ENCODE measurements at regions not wholly inside any gene's neighbourhood (a gene's known extent, or its start where the extent isn't known, plus 50 kb on each side); places are given as distances from the start of the nearest gene placed in this dataset.

- no peak for TF ChIP-seq EZH2 (IDR thresholded peaks at IDR 0.05)
- no peak for TF ChIP-seq POLR2AphosphoS5 (IDR thresholded peaks at IDR 0.05; ENCODE audit: borderline replicate concordance, low read depth, low read length)
- TF ChIP-seq FOXP2 (optimal IDR thresholded peaks at IDR 0.05; ENCODE audit: control extremely low read depth, extremely low read length, insufficient read depth) = no peak
Observed at GRCh38 chr15:38202361-38202760, 50.3 kb upstream of the SPRED1 start.
